ENCODE measurements at regions not wholly inside any gene's neighbourhood (a gene's known extent, or its start where the extent isn't known, plus 50 kb on each side); places are given as distances from the start of the nearest gene placed in this dataset.

- Histone ChIP-seq H3K4me1 (ENCODE audit: control insufficient read depth in 2 of 2, insufficient read depth in 2 of 2, low read length in 2 of 2) (no peaks in the 10 kb centered on the region), H3K4me3 (ENCODE audit: low read length in 2 of 2) (no peak overlapping the region), H3K36me3 (ENCODE audit: control insufficient read depth in 2 of 2, insufficient read depth in 2 of 2, low read length in 1 of 2) (no peaks in the 10 kb centered on the region), H3K27ac (ENCODE audit: low read depth in 1 of 2, low read length in 1 of 2) (no peak overlapping the region), H3K27me3 (ENCODE audit: control insufficient read depth in 2 of 2, insufficient read depth in 1 of 2, low read length in 1 of 2) (no peaks in the 10 kb centered on the region), H3K9me3 (ENCODE audit: control insufficient read depth in 2 of 2, insufficient read depth in 1 of 2, low read length in 1 of 2) (no peaks in the 10 kb centered on the region)
- no peak for DNase-seq (ENCODE audit: low read depth in 6 of 9, low spot score in 9 of 9)
- 99% methylated on average over 1 of the region's 1 CpG for WGBS
These were observed 321.8 kb downstream of the HACE1 start for GRCh38 chr6:104537872-104538271.

DNA sequence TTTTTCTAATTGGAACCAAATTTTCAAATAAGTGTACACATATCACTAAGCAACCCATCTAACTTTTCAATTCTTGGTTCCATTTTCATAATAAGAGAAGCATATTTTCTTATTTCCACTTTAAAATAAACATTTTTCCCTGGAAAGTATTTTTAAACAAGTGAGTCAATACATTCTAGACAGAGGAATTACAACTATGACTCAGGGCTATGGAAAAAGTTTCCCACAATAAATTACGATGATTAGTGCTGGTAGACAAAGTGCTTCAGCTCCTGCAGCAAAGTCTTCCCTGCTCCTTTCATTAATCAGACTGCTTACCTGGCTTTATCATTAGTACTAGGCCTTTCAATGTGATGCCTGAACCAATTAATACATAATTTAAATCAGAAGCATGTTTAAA, 322.5 kb downstream of the HACE1 start:
- Histone ChIP-seq H3K27ac (ENCODE audit: low read depth in 1 of 2, low read length in 1 of 2) (no peak overlapping the region), H3K27me3 (ENCODE audit: control insufficient read depth in 2 of 2, insufficient read depth in 1 of 2, low read length in 1 of 2) (no peaks in the 10 kb centered on the region), H3K9me3 (ENCODE audit: control insufficient read depth in 2 of 2, insufficient read depth in 1 of 2, low read length in 1 of 2) (no peaks in the 10 kb centered on the region), H3K4me3 (ENCODE audit: low read length in 2 of 2) (no peak overlapping the region), H3K36me3 (ENCODE audit: control insufficient read depth in 2 of 2, insufficient read depth in 2 of 2, low read length in 1 of 2) (no peaks in the 10 kb centered on the region), H3K4me1 (ENCODE audit: control insufficient read depth in 2 of 2, insufficient read depth in 2 of 2, low read length in 2 of 2) (no peaks in the 10 kb centered on the region)
- DNase-seq (ENCODE audit: low read depth in 6 of 9, low spot score in 9 of 9) = no peak
- WGBS = 96% methylated on average over 1 of the region's 1 CpG

DNA sequence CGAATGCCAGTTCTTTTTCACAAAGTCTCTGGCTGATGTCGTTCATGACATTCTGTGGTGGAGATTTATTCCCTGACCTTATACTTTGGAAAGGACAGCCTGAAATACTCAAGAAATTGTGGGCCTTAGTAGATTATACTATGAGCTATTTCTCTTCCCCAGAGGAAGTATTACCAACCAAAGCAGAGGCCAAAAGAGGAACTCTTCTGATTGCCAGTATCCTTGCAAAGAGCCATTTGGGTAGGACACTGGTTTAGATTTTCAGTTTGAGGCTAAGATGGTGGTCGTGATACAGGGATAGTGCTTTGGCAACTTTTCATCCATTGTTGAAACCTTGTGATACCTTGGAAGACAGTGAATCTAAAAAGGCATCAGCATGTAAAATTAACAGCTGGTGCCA, 327.3 kb downstream of the HACE1 start:
- WGBS = 63% methylated on average over 3 of the region's 3 CpGs
- H3K4me3 ChIP-seq (ENCODE audit: low read length in 2 of 2) = no peak overlapping the region
- H3K9me3 ChIP-seq (ENCODE audit: control insufficient read depth in 2 of 2, insufficient read depth in 1 of 2, low read length in 1 of 2) = no peaks in the 10 kb centered on the region
- no peaks in the 10 kb centered on the region for H3K4me1 ChIP-seq (ENCODE audit: control insufficient read depth in 2 of 2, insufficient read depth in 2 of 2, low read length in 2 of 2)
- no peak overlapping the region for H3K27ac ChIP-seq (ENCODE audit: low read depth in 1 of 2, low read length in 1 of 2)
- H3K27me3 ChIP-seq (ENCODE audit: control insufficient read depth in 2 of 2, insufficient read depth in 1 of 2, low read length in 1 of 2) = no peaks in the 10 kb centered on the region
- DNase-seq (ENCODE audit: low read depth in 6 of 9, low spot score in 9 of 9) = no peak
- no peaks in the 10 kb centered on the region for H3K36me3 ChIP-seq (ENCODE audit: control insufficient read depth in 2 of 2, insufficient read depth in 2 of 2, low read length in 1 of 2)

DNA sequence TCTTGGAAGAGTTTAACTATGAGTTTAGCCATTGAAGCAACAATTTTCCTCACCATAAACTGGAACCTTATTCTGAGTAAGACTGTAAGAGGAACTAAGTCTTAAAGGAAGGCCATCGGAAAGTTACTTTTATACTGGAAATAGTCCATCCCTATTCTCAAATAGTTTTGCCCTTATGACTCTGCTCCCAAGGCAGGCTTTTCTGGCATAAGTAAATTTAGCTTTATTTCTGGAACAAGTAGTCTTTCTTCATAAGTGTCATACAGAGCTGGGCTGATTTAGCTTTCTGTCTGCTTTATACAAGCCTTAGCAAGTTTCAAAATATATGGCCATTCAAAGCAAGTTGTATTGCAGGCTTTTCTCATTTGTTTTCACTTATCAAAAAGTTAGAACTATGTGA, 328.1 kb downstream of the HACE1 start:
- H3K36me3 ChIP-seq (ENCODE audit: control insufficient read depth in 2 of 2, insufficient read depth in 2 of 2, low read length in 1 of 2) = no peaks in the 10 kb centered on the region
- H3K27me3 ChIP-seq (ENCODE audit: control insufficient read depth in 2 of 2, insufficient read depth in 1 of 2, low read length in 1 of 2) = no peaks in the 10 kb centered on the region
- no peaks in the 10 kb centered on the region for H3K4me1 ChIP-seq (ENCODE audit: control insufficient read depth in 2 of 2, insufficient read depth in 2 of 2, low read length in 2 of 2)
- H3K4me3 ChIP-seq (ENCODE audit: low read length in 2 of 2) = no peak overlapping the region
- no peaks in the 10 kb centered on the region for H3K9me3 ChIP-seq (ENCODE audit: control insufficient read depth in 2 of 2, insufficient read depth in 1 of 2, low read length in 1 of 2)
- H3K27ac ChIP-seq (ENCODE audit: low read depth in 1 of 2, low read length in 1 of 2) = no peak overlapping the region
- 93% methylated on average over 1 of the region's 1 CpG for WGBS
- DNase-seq (ENCODE audit: low read depth in 6 of 9, low spot score in 9 of 9) = no peak

GRCh38 chr6:104527761-104528415, 331.8 kb downstream of the HACE1 start:
- no peak overlapping the region for H3K4me3 ChIP-seq (ENCODE audit: low read length in 2 of 2)
- no peaks in the 10 kb centered on the region for H3K4me1 ChIP-seq (ENCODE audit: control insufficient read depth in 2 of 2, insufficient read depth in 2 of 2, low read length in 2 of 2)
- no peaks in the 10 kb centered on the region for H3K27me3 ChIP-seq (ENCODE audit: control insufficient read depth in 2 of 2, insufficient read depth in 1 of 2, low read length in 1 of 2)
- H3K36me3 ChIP-seq (ENCODE audit: control insufficient read depth in 2 of 2, insufficient read depth in 2 of 2, low read length in 1 of 2) = no peaks in the 10 kb centered on the region
- peak in 1 of 9 donors; percentile 5 for DNase-seq (ENCODE audit: low read depth in 6 of 9, low spot score in 9 of 9)
- H3K9me3 ChIP-seq (ENCODE audit: control insufficient read depth in 2 of 2, insufficient read depth in 1 of 2, low read length in 1 of 2) = no peaks in the 10 kb centered on the region
- no peak overlapping the region for H3K27ac ChIP-seq (ENCODE audit: low read depth in 1 of 2, low read length in 1 of 2)
- 86% methylated on average over 10 of the region's 10 CpGs for WGBS

DNA sequence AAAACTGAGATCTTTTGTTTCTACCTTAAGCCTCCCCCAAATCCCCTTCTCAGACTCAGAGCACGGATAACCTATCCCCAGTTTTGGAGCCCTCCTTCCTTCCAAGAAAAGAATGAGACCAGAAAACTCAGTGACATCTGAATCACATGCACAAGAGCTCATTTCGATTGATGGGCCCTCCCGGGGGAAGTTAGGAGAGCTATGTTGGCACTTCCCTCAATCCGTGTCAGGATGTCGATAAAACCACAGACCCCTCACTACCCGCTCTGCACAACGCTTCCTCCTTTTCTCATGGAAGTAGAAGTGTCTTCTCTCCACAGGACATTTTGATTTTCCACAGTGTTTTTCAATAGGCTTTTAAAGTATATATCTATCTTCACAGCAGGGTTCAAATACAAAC, 332.4 kb downstream of the HACE1 start:
- no peaks in the 10 kb centered on the region for H3K9me3 ChIP-seq (ENCODE audit: control insufficient read depth in 2 of 2, insufficient read depth in 1 of 2, low read length in 1 of 2)
- WGBS = 13% methylated on average over 7 of the region's 7 CpGs
- DNase-seq (ENCODE audit: low read depth in 6 of 9, low spot score in 9 of 9) = peak in 1 of 9 donors; percentile 1
- no peaks in the 10 kb centered on the region for H3K36me3 ChIP-seq (ENCODE audit: control insufficient read depth in 2 of 2, insufficient read depth in 2 of 2, low read length in 1 of 2)
- no peaks in the 10 kb centered on the region for H3K27me3 ChIP-seq (ENCODE audit: control insufficient read depth in 2 of 2, insufficient read depth in 1 of 2, low read length in 1 of 2)
- H3K27ac ChIP-seq (ENCODE audit: low read depth in 1 of 2, low read length in 1 of 2) = no peak overlapping the region
- no peak overlapping the region for H3K4me3 ChIP-seq (ENCODE audit: low read length in 2 of 2)
- no peaks in the 10 kb centered on the region for H3K4me1 ChIP-seq (ENCODE audit: control insufficient read depth in 2 of 2, insufficient read depth in 2 of 2, low read length in 2 of 2)

- H3K9me3 ChIP-seq (ENCODE audit: control insufficient read depth in 2 of 2, insufficient read depth in 1 of 2, low read length in 1 of 2) = no peaks in the 10 kb centered on the region
- H3K4me1 ChIP-seq (ENCODE audit: control insufficient read depth in 2 of 2, insufficient read depth in 2 of 2, low read length in 2 of 2) = no peaks in the 10 kb centered on the region
- no peak overlapping the region for H3K4me3 ChIP-seq (ENCODE audit: low read length in 2 of 2)
- H3K27me3 ChIP-seq (ENCODE audit: control insufficient read depth in 2 of 2, insufficient read depth in 1 of 2, low read length in 1 of 2) = no peaks in the 10 kb centered on the region
- no peak for DNase-seq (ENCODE audit: low read depth in 6 of 9, low spot score in 9 of 9)
- no peak overlapping the region for H3K27ac ChIP-seq (ENCODE audit: low read depth in 1 of 2, low read length in 1 of 2)
- 89% methylated on average over 6 of the region's 6 CpGs for WGBS
- H3K36me3 ChIP-seq (ENCODE audit: control insufficient read depth in 2 of 2, insufficient read depth in 2 of 2, low read length in 1 of 2) = no peaks in the 10 kb centered on the region
These were observed 333.3 kb downstream of the HACE1 start for GRCh38 chr6:104526376-104526775.

DNA sequence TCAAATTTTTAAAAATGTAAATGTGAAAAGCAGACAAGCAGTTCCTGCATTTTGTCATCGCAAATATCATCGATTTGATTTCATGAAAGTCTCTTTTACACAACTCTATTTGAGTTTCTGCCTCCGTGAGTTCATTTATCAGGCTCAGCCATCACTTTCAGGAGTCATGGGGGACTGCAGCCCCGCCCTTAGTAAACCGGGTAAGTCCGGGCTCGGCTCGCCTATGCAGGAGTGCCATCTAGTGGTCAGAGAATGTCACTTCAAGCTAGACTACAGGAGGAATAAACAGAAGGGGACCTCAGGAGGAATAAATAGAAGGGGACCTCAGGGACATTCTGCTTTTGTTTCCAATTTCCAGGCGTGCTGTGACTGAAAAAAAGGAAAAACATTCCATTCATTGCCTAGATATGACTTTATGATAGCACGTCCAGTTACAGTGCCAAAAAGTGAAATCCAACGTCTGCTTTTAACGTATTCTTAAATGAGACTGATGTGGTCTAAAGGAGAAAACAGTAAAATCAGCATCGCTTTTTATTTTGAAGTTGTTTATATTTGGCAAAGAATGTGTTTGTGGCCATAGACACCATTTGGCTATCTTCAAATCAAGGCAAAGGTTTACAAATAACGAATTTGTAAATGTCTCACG, 333.9 kb downstream of the HACE1 start:
- DNase-seq (ENCODE audit: low read depth in 6 of 9, low spot score in 9 of 9) = peak; percentile 37 to 79 (median 53)

DNA sequence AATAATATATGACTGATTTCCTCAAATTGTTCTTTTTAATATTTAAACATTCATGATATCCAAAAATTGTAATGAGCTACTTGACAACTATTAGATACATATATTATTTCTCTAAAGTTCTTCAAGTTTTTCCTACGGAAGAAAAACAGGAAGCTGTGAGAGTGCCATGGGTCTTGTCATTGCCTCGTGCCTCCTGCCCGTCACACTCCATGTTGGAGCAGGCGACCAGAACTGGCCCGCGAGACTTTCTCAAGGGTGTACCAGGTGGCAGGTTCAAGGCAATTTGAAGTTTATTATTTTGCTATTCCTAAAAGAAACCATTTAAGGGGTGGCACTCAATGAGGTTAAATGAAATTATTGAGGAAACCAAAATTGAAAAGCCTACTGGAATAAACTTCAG, 337.2 kb downstream of the HACE1 start:
- DNase-seq (ENCODE audit: low read depth in 6 of 9, low spot score in 9 of 9) = no peak
- WGBS = 79% methylated on average over 6 of the region's 6 CpGs
- H3K9me3 ChIP-seq (ENCODE audit: control insufficient read depth in 2 of 2, insufficient read depth in 1 of 2, low read length in 1 of 2) = no peaks in the 10 kb centered on the region
- H3K27me3 ChIP-seq (ENCODE audit: control insufficient read depth in 2 of 2, insufficient read depth in 1 of 2, low read length in 1 of 2) = no peaks in the 10 kb centered on the region
- H3K4me1 ChIP-seq (ENCODE audit: control insufficient read depth in 2 of 2, insufficient read depth in 2 of 2, low read length in 2 of 2) = no peaks in the 10 kb centered on the region
- no peak overlapping the region for H3K27ac ChIP-seq (ENCODE audit: low read depth in 1 of 2, low read length in 1 of 2)
- H3K4me3 ChIP-seq (ENCODE audit: low read length in 2 of 2) = no peak overlapping the region
- no peaks in the 10 kb centered on the region for H3K36me3 ChIP-seq (ENCODE audit: control insufficient read depth in 2 of 2, insufficient read depth in 2 of 2, low read length in 1 of 2)

More for the DNA sequence above, 333.9 kb downstream of the HACE1 start:
- Histone ChIP-seq H3K4me3 (ENCODE audit: low read length in 2 of 2) (peak overlapping the region; percentile 3 to 27), H3K27ac (ENCODE audit: low read depth in 1 of 2, low read length in 1 of 2) (no peak overlapping the region), H3K36me3 (ENCODE audit: control insufficient read depth in 2 of 2, insufficient read depth in 2 of 2, low read length in 1 of 2) (no peaks in the 10 kb centered on the region), H3K27me3 (ENCODE audit: control insufficient read depth in 2 of 2, insufficient read depth in 1 of 2, low read length in 1 of 2) (no peaks in the 10 kb centered on the region), H3K4me1 (ENCODE audit: control insufficient read depth in 2 of 2, insufficient read depth in 2 of 2, low read length in 2 of 2) (no peaks in the 10 kb centered on the region), H3K9me3 (ENCODE audit: control insufficient read depth in 2 of 2, insufficient read depth in 1 of 2, low read length in 1 of 2) (no peaks in the 10 kb centered on the region)
- 34% methylated on average over 15 of the region's 15 CpGs for WGBS
